Kidney (tissue), 13 donors: ENCODE measurements at regions not wholly inside any gene's neighbourhood (a gene's known extent, or its start where the extent isn't known, plus 50 kb on each side); places are given as distances from the start of the nearest gene placed in this dataset.
A peak's percentile ranks its signal among the peaks of the same experiment; 100 is the strongest.

Source experiments
- DNase-seq, 5 donors: peaks; one replicate each; pipeline ENCODE4 v3.0.0-alpha.2; 2013 to 2020
- FAIRE-seq: peaks from 2 replicates; lab custom pipeline; 2012; peaks lifted over from hg19 to GRCh38; lab: Jason Lieb, UNC
- H3K27ac ChIP-seq, 2 donors: one replicate each; pipeline ENCODE4 v1.7.0; 2013; ENCODE audit warnings: low read depth in 2 of 2, low read length in 2 of 2, inconsistent platforms in 1 of 2
- H3K27me3 ChIP-seq: one replicate; pipeline ENCODE4 v1.7.1; 2013; ENCODE audit warnings: low read length, inconsistent platforms; ENCODE audit not compliant: control insufficient read depth, insufficient read depth
- H3K36me3 ChIP-seq, 3 donors: one replicate each; pipeline versions ENCODE4 v1.7.0 to v1.7.1; 2013; ENCODE audit warnings: low read length in 3 of 3, control low read depth in 1 of 3, inconsistent platforms in 1 of 3; ENCODE audit not compliant: insufficient read depth in 3 of 3, control insufficient read depth in 2 of 3
- H3K4me1 ChIP-seq, 3 donors: one replicate each; pipeline versions ENCODE4 v1.7.0 to v1.7.1; 2013; ENCODE audit warnings: low read length in 3 of 3, inconsistent platforms in 1 of 3, low read depth in 1 of 3; ENCODE audit not compliant: control insufficient read depth in 2 of 3, insufficient read depth in 2 of 3
- H3K4me3 ChIP-seq, 3 donors: one replicate each; pipeline versions ENCODE4 v1.7.0 to v1.8.1; 2013; ENCODE audit warnings: low read length in 3 of 3, control low read depth in 1 of 3, inconsistent platforms in 1 of 3
- H3K9ac ChIP-seq, 3 donors: one replicate each; pipeline versions ENCODE4 v1.7.0 to v1.7.1; 2013; ENCODE audit warnings: low read length in 3 of 3, control low read depth in 1 of 3, inconsistent platforms in 1 of 3
- H3K9me3 ChIP-seq, 3 donors: one replicate each; pipeline versions ENCODE4 v1.7.0 to v1.7.1; 2013; ENCODE audit warnings: low read length in 3 of 3, control low read depth in 1 of 3, inconsistent platforms in 1 of 3; ENCODE audit not compliant: control insufficient read depth in 2 of 3, insufficient read depth in 1 of 3
- CTCF ChIP-seq: IDR thresholded peaks from 3 replicates; pipeline ENCODE4 v1.5.1; 2012; ENCODE audit warnings: mild to moderate bottlenecking, moderate library complexity, borderline replicate concordance; ENCODE audit not compliant: insufficient read depth; ENCODE audit errors: extremely low read depth
- intact Hi-C: fragments of 100-400 bp; cut with DNase I; formaldehyde crosslinking; loops from one replicate; pipeline ENCODE4 v1.11.1; 2022
- donor health status: control.
- donor health status: control.
- donor health status: control.
- donor health status: control.
- donor health status: control.
- donor health status: DM: yes; HTN: yes; CAD: no.
- donor health status: Normal renal cell carcinoma (clear cell type).

DNA sequence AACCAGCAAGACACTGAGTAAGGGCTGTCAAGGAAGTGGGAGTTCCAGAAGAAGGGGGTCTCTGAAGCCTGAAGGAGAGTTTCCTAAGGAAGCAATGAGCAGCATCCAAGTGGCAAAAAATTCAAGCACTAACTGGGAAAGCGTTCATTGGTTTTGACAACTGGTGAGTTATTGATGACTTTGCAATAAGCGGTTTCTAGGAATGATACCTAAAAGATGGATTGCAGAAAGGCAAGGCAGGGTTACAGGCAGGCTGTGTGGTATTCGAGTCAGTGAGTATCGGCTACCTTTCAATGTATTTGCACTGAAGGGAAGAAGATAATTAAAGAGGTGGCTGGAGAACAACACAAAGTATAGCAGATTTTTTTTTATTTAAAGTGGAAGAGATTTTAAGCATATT is 59.3 kb upstream of the NCAM1 start:
- no peak for TF ChIP-seq CTCF
- H3K27me3 ChIP-seq = no peaks in the 10 kb centered on the region
- H3K9ac ChIP-seq = no peak overlapping the region
- no peaks in the 10 kb centered on the region for H3K9me3 ChIP-seq
- intact Hi-C loops = no loop called here
- no peak for FAIRE-seq
- H3K27ac ChIP-seq = no peak overlapping the region
- H3K36me3 ChIP-seq = no peaks in the 10 kb centered on the region
- H3K4me1 ChIP-seq = peaks cover 0 to 12% (median 0%) of the 10 kb centered on the region in 3 donors
- no peak overlapping the region for H3K4me3 ChIP-seq
- no peak for DNase-seq

DNA sequence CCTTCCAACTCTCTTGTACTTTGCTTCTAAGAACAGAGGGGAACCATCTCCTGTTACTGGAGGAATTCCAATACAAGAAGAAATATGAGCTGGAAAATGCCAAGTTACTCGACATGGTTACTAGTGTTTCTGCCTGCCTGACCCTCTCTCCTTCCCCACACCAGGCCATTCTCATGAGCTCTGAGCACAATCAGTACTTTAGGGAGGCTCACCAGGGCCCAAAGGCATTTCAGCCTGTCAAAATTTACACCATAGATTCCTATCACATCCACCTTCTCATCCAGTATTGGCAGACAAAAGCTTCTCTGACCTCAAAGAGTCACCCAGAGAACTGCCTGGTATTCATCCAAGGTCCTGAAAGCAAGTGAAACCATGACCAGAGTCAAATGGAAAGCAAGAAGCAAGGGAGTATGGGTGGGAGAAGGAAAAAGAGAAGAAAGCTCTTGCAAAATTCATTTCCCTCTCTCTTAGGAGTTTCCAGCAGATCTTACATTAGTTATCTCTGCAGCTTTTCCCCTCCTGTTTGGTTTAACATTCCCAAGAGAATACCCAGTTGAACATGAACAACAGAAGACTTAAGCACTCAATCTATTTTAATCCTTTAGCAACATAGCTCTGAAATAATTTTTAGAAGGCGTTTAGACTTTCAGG is 58.7 kb upstream of the NCAM1 start:
- intact Hi-C loops = no loop called here
- no peak for TF ChIP-seq CTCF
- DNase-seq = peak in 2 of 5 donors; percentile 59 to 68
- Histone ChIP-seq H3K9me3 (no peaks in the 10 kb centered on the region), H3K27me3 (no peaks in the 10 kb centered on the region), H3K4me1 (peaks cover 0 to 12% (median 0%) of the 10 kb centered on the region in 3 donors), H3K36me3 (no peaks in the 10 kb centered on the region), H3K9ac (no peak overlapping the region), H3K27ac (no peak overlapping the region), H3K4me3 (no peak overlapping the region)
- no peak for FAIRE-seq

GRCh38 chr11:112903340-112903739 is 57.9 kb upstream of the NCAM1 start:
- no peak for FAIRE-seq
- no peak overlapping the region for H3K9ac ChIP-seq
- peaks cover 0 to 12% (median 0%) of the 10 kb centered on the region in 3 donors for H3K4me1 ChIP-seq
- H3K36me3 ChIP-seq = no peaks in the 10 kb centered on the region
- H3K27ac ChIP-seq = no peak overlapping the region
- no peak for TF ChIP-seq CTCF
- intact Hi-C loops = no loop called here
- peak in 3 of 5 donors; percentile 31 to 76 (median 69) for DNase-seq
- no peaks in the 10 kb centered on the region for H3K27me3 ChIP-seq
- no peaks in the 10 kb centered on the region for H3K9me3 ChIP-seq
- no peak overlapping the region for H3K4me3 ChIP-seq

DNA sequence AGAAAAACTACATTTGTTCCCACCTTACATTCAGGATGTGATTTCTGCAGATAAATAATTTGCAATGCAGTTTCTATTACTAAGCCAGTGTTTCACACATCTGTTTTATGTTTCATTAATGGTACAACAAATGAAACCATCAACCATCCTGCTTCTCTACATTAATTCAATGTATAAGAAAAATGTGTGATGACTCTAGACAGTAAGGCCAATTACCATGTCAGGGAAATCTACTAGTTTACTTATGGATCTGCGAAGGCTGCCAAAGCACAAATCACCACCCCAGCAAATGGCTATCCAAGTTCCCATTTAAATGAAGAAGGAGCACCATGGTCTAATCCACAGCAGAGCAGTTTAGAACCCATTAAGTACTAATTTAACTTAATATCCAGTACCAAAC is 50.1 kb upstream of the NCAM1 start:
- no peak for DNase-seq
- H3K9me3 ChIP-seq = no peaks in the 10 kb centered on the region
- no peak for FAIRE-seq
- H3K27ac ChIP-seq = no peak overlapping the region
- intact Hi-C loops = no loop called here
- no peak overlapping the region for H3K9ac ChIP-seq
- no peak overlapping the region for H3K4me3 ChIP-seq
- H3K4me1 ChIP-seq = no peaks in the 10 kb centered on the region
- H3K27me3 ChIP-seq = no peaks in the 10 kb centered on the region
- no peaks in the 10 kb centered on the region for H3K36me3 ChIP-seq
- no peak for TF ChIP-seq CTCF
